Panc1 (cell line): ENCODE measurements at regions not wholly inside any gene's neighbourhood (a gene's known extent, or its start where the extent isn't known, plus 50 kb on each side); places are given as distances from the start of the nearest gene placed in this dataset.

Experiments
- ATAC-seq: fragments of 200-7000 bp; cut with Tn5 transposase; 2 replicates; pipeline ENCODE4 v1.9.1; 2020; ENCODE audit warnings: mild to moderate bottlenecking, moderate library complexity
- BruUV-seq: library from RNA; stranded (reverse); fragments of 400-500 nt; replicated peaks from 2 replicates; lab custom pipeline; 2021; lab: Mats Ljungman, UMichigan
- CTCF ChIA-PET: fragments of 300-600 bp; sonication (Branson Sonifier 250); formaldehyde crosslinking; loops from one replicate; lab custom pipeline; 2022; ENCODE audit warnings: antibody characterized with exemption; lab: Charles Lee
- POLR2A ChIA-PET: fragments of 300-600 bp; sonication (Branson Sonifier 250); formaldehyde crosslinking; loops from one replicate; lab custom pipeline; 2022; ENCODE audit warnings: antibody characterized with exemption; lab: Charles Lee
- DNase-seq: peaks from one replicate; pipeline ENCODE4 v3.0.0-alpha.2; 2010; ENCODE audit warnings: low read depth, low spot score
- H3K27ac ChIP-seq: 2 replicates; pipeline ENCODE4 v1.5.1; 2011; ENCODE audit warnings: mild to moderate bottlenecking, low read length, inconsistent platforms
- H3K27me3 ChIP-seq: fragments of 200-500 bp; sonication (Bioruptor generic); 2 replicates; pipeline ENCODE4 v1.6.0; 2014; ENCODE audit warnings: low read length, inconsistent platforms; ENCODE audit not compliant: control insufficient read depth, insufficient read depth
- H3K36me3 ChIP-seq: fragments of 200-500 bp; sonication (Bioruptor generic); 2 replicates; pipeline ENCODE4 v1.5.1; 2014; ENCODE audit warnings: inconsistent platforms, mild to moderate bottlenecking, low read length, moderate library complexity; ENCODE audit not compliant: control insufficient read depth, insufficient read depth
- H3K4me1 ChIP-seq: 2 replicates; pipeline ENCODE4 v1.5.1; 2011; ENCODE audit warnings: inconsistent platforms, mild to moderate bottlenecking, low read length, moderate library complexity; ENCODE audit not compliant: control insufficient read depth, insufficient read depth
- H3K4me3 ChIP-seq, 2 experiments: 2 replicates each; pipeline ENCODE4 v1.5.1; 2011 to 2012; ENCODE audit warnings: low read depth in 2 of 2, low read length in 2 of 2, mild to moderate bottlenecking in 2 of 2, inconsistent platforms in 1 of 2, moderate library complexity in 1 of 2
- H3K9me3 ChIP-seq: fragments of 200-500 bp; sonication (Bioruptor generic); 2 replicates; pipeline ENCODE4 v1.5.1; 2014; ENCODE audit warnings: low read depth, mild to moderate bottlenecking, inconsistent platforms, low read length, moderate library complexity; ENCODE audit not compliant: control insufficient read depth, insufficient read depth
- CTCF ChIP-seq: fragments of 450-650 bp; IDR thresholded peaks from 2 replicates; pipeline ENCODE4 v1.5.1; 2017; ENCODE audit warnings: mild to moderate bottlenecking
- POLR2AphosphoS5 ChIP-seq: IDR thresholded peaks from 2 replicates; pipeline ENCODE4 v1.6.1; 2012; ENCODE audit warnings: mild to moderate bottlenecking, low read depth, low read length, moderate library complexity
- REST ChIP-seq, 2 experiments: IDR thresholded peaks; 2 replicates each; pipeline ENCODE4 v1.6.1; 2011 to 2012; ENCODE audit warnings: low read depth in 2 of 2, control low read depth in 1 of 2, low read length in 1 of 2, mild to moderate bottlenecking in 1 of 2, moderate library complexity in 1 of 2; ENCODE audit not compliant: insufficient read depth in 1 of 2
- SIN3A ChIP-seq: IDR thresholded peaks from 2 replicates; pipeline ENCODE4 v1.6.1; 2012; ENCODE audit warnings: low read depth, mild to moderate bottlenecking, low read length, moderate library complexity, borderline replicate concordance; ENCODE audit not compliant: insufficient read depth
- TCF7L2 ChIP-seq: IDR thresholded peaks from 2 replicates; pipeline ENCODE4 v1.6.1; 2011; ENCODE audit warnings: mild to moderate bottlenecking, low read depth, low read length, inconsistent platforms
- in situ Hi-C: cut with HindIII; loops from 2 replicates; pipeline ENCODE4 v1.10.0; 2016; ENCODE audit warnings: low sequenced_read_pairs, low pct_unique_long_range_greater_than_20kb
- intact Hi-C: fragments of 100-400 bp; cut with micrococcal nuclease; formaldehyde crosslinking; loops from one replicate; pipeline ENCODE4 v1.10.0; 2022; ENCODE audit not compliant: unreplicated experiment

- no peaks in the 10 kb centered on the region for H3K36me3 ChIP-seq
- H3K9me3 ChIP-seq: no peaks in the 10 kb centered on the region
- no TSS peak for BruUV-seq
- H3K4me3 ChIP-seq: no peak overlapping the region
- no peak overlapping the region for H3K27ac ChIP-seq
- H3K4me1 ChIP-seq: no peaks in the 10 kb centered on the region
- no peak for DNase-seq
- intact Hi-C loops (no loop called here), in situ Hi-C loops (no loop called here)
- no peak for TF ChIP-seq TCF7L2
- TF ChIP-seq POLR2AphosphoS5: no peak
- TF ChIP-seq CTCF: no peak
- no peak for TF ChIP-seq REST (IDR thresholded peaks at IDR 0.05; ENCODE audit: insufficient read depth in 1 of 2, low read depth in 2 of 2, low read length in 1 of 2)
- no peak for TF ChIP-seq SIN3A
- ChIA-PET CTCF (no interaction called here), POLR2A (no interaction called here)
- no peaks in the 10 kb centered on the region for H3K27me3 ChIP-seq
- ATAC-seq: no peak
These were observed 555.2 kb upstream of the SETBP1 start for GRCh38 chr18:44125446-44125845.

- in situ Hi-C loops: no loop called here
- no peak for TF ChIP-seq POLR2AphosphoS5
- no peak for TF ChIP-seq CTCF
- no peak for TF ChIP-seq TCF7L2
- no peak for TF ChIP-seq REST (IDR thresholded peaks at IDR 0.05; ENCODE audit: insufficient read depth in 1 of 2, low read depth in 2 of 2, low read length in 1 of 2)
- TF ChIP-seq SIN3A: no peak
- no TSS peak for BruUV-seq
- no peak overlapping the region for H3K4me3 ChIP-seq
- ATAC-seq (no peak), DNase-seq (no peak)
- no peaks in the 10 kb centered on the region for H3K36me3 ChIP-seq
- no peaks in the 10 kb centered on the region for H3K27me3 ChIP-seq
- H3K27ac ChIP-seq: no peak overlapping the region
- ChIA-PET CTCF (no interaction called here), POLR2A (no interaction called here)
- intact Hi-C loops: no loop called here
- no peaks in the 10 kb centered on the region for H3K4me1 ChIP-seq
- no peaks in the 10 kb centered on the region for H3K9me3 ChIP-seq
These were observed 554.1 kb upstream of the SETBP1 start for GRCh38 chr18:44126598-44126997.
